ENCODE measurements at regions not wholly inside any gene's neighbourhood (a gene's known extent, or its start where the extent isn't known, plus 50 kb on each side); places are given as distances from the start of the nearest gene placed in this dataset.
"Not testable (repeated sequence)": the region's sequence is repeated elsewhere in the genome, so short reads cannot be mapped to it uniquely, and the experiment has no call there.

- no peak for DNase-seq (ENCODE audit: low read depth)
- in situ Hi-C loops (cut with HindIII; ENCODE audit: low pct_unique_long_range_greater_than_20kb, low sequenced_read_pairs) = no loop called here
Observed at GRCh38 chr13:78131346-78131745, 212.7 kb upstream of the EDNRB start.

GRCh38 chr13:78129823-78130222, 211.2 kb upstream of the EDNRB start:
- in situ Hi-C loops (cut with HindIII; ENCODE audit: low pct_unique_long_range_greater_than_20kb, low sequenced_read_pairs) = no loop called here
- DNase-seq (ENCODE audit: low read depth) = no peak

- DNase-seq (ENCODE audit: low read depth) = no peak
- in situ Hi-C loops (cut with HindIII; ENCODE audit: low pct_unique_long_range_greater_than_20kb, low sequenced_read_pairs) = no loop called here
Observed at GRCh38 chr13:78129359-78129758, 210.7 kb upstream of the EDNRB start.

- in situ Hi-C loops (cut with HindIII; ENCODE audit: low pct_unique_long_range_greater_than_20kb, low sequenced_read_pairs) = no loop called here
Observed at GRCh38 chr13:78121459-78122348, 203.1 kb upstream of the EDNRB start.

GRCh38 chr13:78121001-78121400, 202.4 kb upstream of the EDNRB start:
- DNase-seq (ENCODE audit: low read depth) = no peak
- in situ Hi-C loops (cut with HindIII; ENCODE audit: low pct_unique_long_range_greater_than_20kb, low sequenced_read_pairs) = no loop called here

More at GRCh38 chr13:78121459-78122348, 203.1 kb upstream of the EDNRB start:
- peak; percentile 13 for DNase-seq (ENCODE audit: low read depth)

- in situ Hi-C loops (cut with HindIII; ENCODE audit: low pct_unique_long_range_greater_than_20kb, low sequenced_read_pairs); DNase-seq (ENCODE audit: low read depth): not testable (repeated sequence)
Observed at GRCh38 chr13:78120144-78120543, 201.5 kb upstream of the EDNRB start.

- in situ Hi-C loops (cut with HindIII; ENCODE audit: low pct_unique_long_range_greater_than_20kb, low sequenced_read_pairs); DNase-seq (ENCODE audit: low read depth): not testable (repeated sequence)
Observed at GRCh38 chr13:78117070-78117469, 198.4 kb upstream of the EDNRB start.

GRCh38 chr13:78105656-78106055, 187.0 kb upstream of the EDNRB start:
- in situ Hi-C loops (cut with HindIII; ENCODE audit: low pct_unique_long_range_greater_than_20kb, low sequenced_read_pairs) = no loop called here
- DNase-seq (ENCODE audit: low read depth) = no peak

- in situ Hi-C loops (cut with HindIII; ENCODE audit: low pct_unique_long_range_greater_than_20kb, low sequenced_read_pairs) = no loop called here
- no peak for DNase-seq (ENCODE audit: low read depth)
Observed at GRCh38 chr13:78103936-78104335, 185.3 kb upstream of the EDNRB start.

GRCh38 chr13:78102741-78103140, 184.1 kb upstream of the EDNRB start:
- in situ Hi-C loops (cut with HindIII; ENCODE audit: low pct_unique_long_range_greater_than_20kb, low sequenced_read_pairs) = no loop called here
- DNase-seq (ENCODE audit: low read depth) = no peak

GRCh38 chr13:78102121-78102677, 183.6 kb upstream of the EDNRB start:
- in situ Hi-C loops (cut with HindIII; ENCODE audit: low pct_unique_long_range_greater_than_20kb, low sequenced_read_pairs) = no loop called here

GRCh38 chr13:78100486-78100885, 181.9 kb upstream of the EDNRB start:
- DNase-seq (ENCODE audit: low read depth) = no peak
- in situ Hi-C loops (cut with HindIII; ENCODE audit: low pct_unique_long_range_greater_than_20kb, low sequenced_read_pairs) = no loop called here

More at GRCh38 chr13:78102121-78102677, 183.6 kb upstream of the EDNRB start:
- peak; percentile 17 for DNase-seq (ENCODE audit: low read depth)

GRCh38 chr13:78098249-78098648, 179.6 kb upstream of the EDNRB start:
- no peak for DNase-seq (ENCODE audit: low read depth)
- in situ Hi-C loops (cut with HindIII; ENCODE audit: low pct_unique_long_range_greater_than_20kb, low sequenced_read_pairs) = no loop called here

- no peak for DNase-seq (ENCODE audit: low read depth)
- in situ Hi-C loops (cut with HindIII; ENCODE audit: low pct_unique_long_range_greater_than_20kb, low sequenced_read_pairs) = no loop called here
Observed at GRCh38 chr13:78096221-78096620, 177.6 kb upstream of the EDNRB start.

GRCh38 chr13:78087966-78088678, 169.5 kb upstream of the EDNRB start:
- in situ Hi-C loops (cut with HindIII; ENCODE audit: low pct_unique_long_range_greater_than_20kb, low sequenced_read_pairs) = no loop called here
- DNase-seq (ENCODE audit: low read depth) = no peak

- in situ Hi-C loops (cut with HindIII; ENCODE audit: low pct_unique_long_range_greater_than_20kb, low sequenced_read_pairs) = no loop called here
Observed at GRCh38 chr13:78085434-78086225, 167.0 kb upstream of the EDNRB start.

GRCh38 chr13:78084401-78084800, 165.8 kb upstream of the EDNRB start:
- in situ Hi-C loops (cut with HindIII; ENCODE audit: low pct_unique_long_range_greater_than_20kb, low sequenced_read_pairs) = no loop called here
- DNase-seq (ENCODE audit: low read depth) = no peak

More at GRCh38 chr13:78085434-78086225, 167.0 kb upstream of the EDNRB start:
- no peak for DNase-seq (ENCODE audit: low read depth)

- in situ Hi-C loops (cut with HindIII; ENCODE audit: low pct_unique_long_range_greater_than_20kb, low sequenced_read_pairs) = no loop called here
- no peak for DNase-seq (ENCODE audit: low read depth)
Observed at GRCh38 chr13:78078168-78078567, 159.5 kb upstream of the EDNRB start.
